Colonic mucosa (tissue), 4 donors: ENCODE measurements at regions not wholly inside any gene's neighbourhood (a gene's known extent, or its start where the extent isn't known, plus 50 kb on each side); places are given as distances from the start of the nearest gene placed in this dataset.

ENCODE experiments used
- DNase-seq: peaks from one replicate; pipeline ENCODE4 v3.0.0-alpha.2; 2020
- H3K27ac ChIP-seq: fragments of 200-600 bp; one replicate; pipeline ENCODE4 v1.8.0; 2021
- H3K27me3 ChIP-seq: fragments of 200-600 bp; one replicate; pipeline ENCODE4 v1.8.0; 2021
- H3K36me3 ChIP-seq: fragments of 200-600 bp; one replicate; pipeline ENCODE4 v1.8.0; 2021
- H3K4me1 ChIP-seq: fragments of 200-600 bp; one replicate; pipeline ENCODE4 v1.8.0; 2021; ENCODE audit warnings: mild to moderate bottlenecking
- H3K4me3 ChIP-seq: fragments of 200-600 bp; one replicate; pipeline ENCODE4 v1.8.0; 2021
- H3K9ac ChIP-seq, 2 donors: one replicate each; pipeline ENCODE4 v1.7.0; 2013; ENCODE audit warnings: control low read depth in 2 of 2, low read depth in 2 of 2, low read length in 2 of 2
- H3K9me3 ChIP-seq: fragments of 200-600 bp; one replicate; pipeline ENCODE4 v1.8.0; 2021
- CTCF ChIP-seq: fragments of 200-600 bp; IDR thresholded peaks from one replicate; pipeline ENCODE4 v1.8.0; 2022; ENCODE audit warnings: antibody characterized with exemption, mild to moderate bottlenecking
- intact Hi-C: fragments of 100-400 bp; cut with DNase I; formaldehyde crosslinking; loops from one replicate; pipeline ENCODE4 v1.14.1; 2022
- donor health status: healthy.
- donor health status: DM: no; HTN: no; CAD: no.
- donor health status: DM: no; HTN: no; CAD: no.

GRCh38 chr4:155552180-155552579 lies 114.5 kb upstream of the GUCY1A1 start:
- intact Hi-C loops: no loop called here
- TF ChIP-seq CTCF: no peak
- DNase-seq: no peak
- Histone ChIP-seq H3K9ac (no peak overlapping the region), H3K27ac (no peak overlapping the region), H3K4me3 (no peak overlapping the region), H3K4me1 (no peaks in the 10 kb centered on the region), H3K9me3 (no peaks in the 10 kb centered on the region), H3K27me3 (no peaks in the 10 kb centered on the region), H3K36me3 (no peaks in the 10 kb centered on the region)

GRCh38 chr4:155548173-155548572 lies 118.5 kb upstream of the GUCY1A1 start:
- TF ChIP-seq CTCF: no peak
- intact Hi-C loops: no loop called here
- Histone ChIP-seq H3K4me3 (no peak overlapping the region), H3K9ac (no peak overlapping the region), H3K9me3 (no peaks in the 10 kb centered on the region), H3K36me3 (no peaks in the 10 kb centered on the region), H3K4me1 (no peaks in the 10 kb centered on the region), H3K27me3 (no peaks in the 10 kb centered on the region), H3K27ac (no peak overlapping the region)
- no peak for DNase-seq

GRCh38 chr4:155546451-155546850 lies 120.2 kb upstream of the GUCY1A1 start:
- no peak for DNase-seq
- TF ChIP-seq CTCF: no peak
- Histone ChIP-seq H3K4me3 (no peak overlapping the region), H3K9me3 (no peaks in the 10 kb centered on the region), H3K9ac (no peak overlapping the region), H3K27ac (no peak overlapping the region), H3K36me3 (no peaks in the 10 kb centered on the region), H3K4me1 (no peaks in the 10 kb centered on the region), H3K27me3 (no peaks in the 10 kb centered on the region)
- intact Hi-C loops: no loop called here

- Histone ChIP-seq H3K36me3 (no peaks in the 10 kb centered on the region), H3K4me1 (no peaks in the 10 kb centered on the region), H3K9ac (no peak overlapping the region), H3K27me3 (no peaks in the 10 kb centered on the region), H3K27ac (no peak overlapping the region), H3K4me3 (no peak overlapping the region), H3K9me3 (no peaks in the 10 kb centered on the region)
- intact Hi-C loops: no loop called here
- no peak for TF ChIP-seq CTCF
- DNase-seq: no peak
Measured at GRCh38 chr4:155545456-155545855, 121.2 kb upstream of the GUCY1A1 start.

GRCh38 chr4:155544547-155544946 lies 122.1 kb upstream of the GUCY1A1 start:
- no peak overlapping the region for H3K27ac ChIP-seq
- H3K36me3 ChIP-seq: no peaks in the 10 kb centered on the region
- TF ChIP-seq CTCF: no peak
- H3K4me1 ChIP-seq: no peaks in the 10 kb centered on the region
- no peak for DNase-seq
- H3K27me3 ChIP-seq: no peaks in the 10 kb centered on the region
- no peak overlapping the region for H3K9ac ChIP-seq
- H3K9me3 ChIP-seq: no peaks in the 10 kb centered on the region
- H3K4me3 ChIP-seq: no peak overlapping the region
- intact Hi-C loops: no loop called here
